Hypothalamus (tissue), 51 donors: ENCODE measurements at regions not wholly inside any gene's neighbourhood (a gene's known extent, or its start where the extent isn't known, plus 50 kb on each side); places are given as distances from the start of the nearest gene placed in this dataset.
"Not testable (repeated sequence)": the region's sequence is repeated elsewhere in the genome, so short reads cannot be mapped to it uniquely, and the experiment has no call there.

Experiments
- DNase-seq, 51 donors: peaks; one replicate each; lab custom pipeline; 2025; lab: John Stamatoyannopoulos, UW

GRCh38 chr15:81875717-81876116 lies 170.1 kb downstream of the MEX3B start:
- DNase-seq, result not testable (repeated sequence)

- DNase-seq, result not testable (repeated sequence)
Measured at GRCh38 chr15:81870746-81871106, 175.1 kb downstream of the MEX3B start.

- DNase-seq, result not testable (repeated sequence)
Measured at GRCh38 chr15:81870062-81870745, 175.6 kb downstream of the MEX3B start.

GRCh38 chr15:81869161-81869954 lies 176.5 kb downstream of the MEX3B start:
- no peak for DNase-seq

GRCh38 chr15:81865850-81866537 lies 179.8 kb downstream of the MEX3B start:
- DNase-seq, result no peak

- no peak for DNase-seq
Measured at GRCh38 chr15:81863162-81863561, 182.7 kb downstream of the MEX3B start.

GRCh38 chr15:81859737-81860516 lies 185.9 kb downstream of the MEX3B start:
- no peak for DNase-seq

GRCh38 chr15:81858586-81858985 lies 187.2 kb downstream of the MEX3B start:
- no peak for DNase-seq

- no peak for DNase-seq
Measured at GRCh38 chr15:81858136-81858535, 187.7 kb downstream of the MEX3B start.

GRCh38 chr15:81856634-81857026 lies 189.2 kb downstream of the MEX3B start:
- DNase-seq, result no peak

GRCh38 chr15:81856001-81856633 lies 189.7 kb downstream of the MEX3B start:
- DNase-seq, result no peak

- DNase-seq, result no peak
Measured at GRCh38 chr15:81853150-81853748, 192.6 kb downstream of the MEX3B start.

GRCh38 chr15:81852411-81853149 lies 193.2 kb downstream of the MEX3B start:
- no peak for DNase-seq

- no peak for DNase-seq
Measured at GRCh38 chr15:81851757-81852156, 194.1 kb downstream of the MEX3B start.

GRCh38 chr15:81851325-81851724 lies 194.5 kb downstream of the MEX3B start:
- DNase-seq, result no peak

GRCh38 chr15:81849289-81849688 lies 196.5 kb downstream of the MEX3B start:
- DNase-seq, result no peak

GRCh38 chr15:81848701-81849100 lies 197.1 kb downstream of the MEX3B start:
- no peak for DNase-seq

GRCh38 chr15:81843757-81844407 lies 201.9 kb downstream of the MEX3B start:
- no peak for DNase-seq

GRCh38 chr15:81843226-81843625 lies 202.6 kb downstream of the MEX3B start:
- no peak for DNase-seq
